IMR-90 (cell line): ENCODE measurements at regions not wholly inside any gene's neighbourhood (a gene's known extent, or its start where the extent isn't known, plus 50 kb on each side); places are given as distances from the start of the nearest gene placed in this dataset.

Experiments used
- CHD1 ChIP-seq: IDR thresholded peaks from 2 replicates; pipeline ENCODE4 v1.6.1; 2012; ENCODE audit warnings: low read depth, low read length, improper control_type of control experiment
- NFE2L2 ChIP-seq: fragments of 150-350 bp; IDR thresholded peaks from 2 replicates; pipeline ENCODE4 v1.6.1; 2016; ENCODE audit warnings: low read depth, mild to moderate bottlenecking, low read length
- SMC3 ChIP-seq: fragments of 150-350 bp; IDR thresholded peaks from 2 replicates; pipeline ENCODE4 v1.6.1; 2016; ENCODE audit warnings: low read depth, mild to moderate bottlenecking, antibody characterized with exemption, low read length, moderate library complexity
- USF2 ChIP-seq: fragments of 150-350 bp; IDR thresholded peaks from 2 replicates; pipeline ENCODE4 v1.6.1; 2017; ENCODE audit warnings: mild to moderate bottlenecking, antibody characterized with exemption, low read length, low read depth
- TF ChIP-seq, protein P1 (sequence below): conservative IDR thresholded peaks from 2 replicates; pipeline ENCODE4 v1.5.1; 2012; ENCODE audit warnings: mild to moderate bottlenecking, low read depth, low read length, improper control_type of control experiment

GRCh38 chr6:50905297-50905696 is 86.6 kb downstream of the TFAP2B start:
- TF ChIP-seq, protein P1, sequence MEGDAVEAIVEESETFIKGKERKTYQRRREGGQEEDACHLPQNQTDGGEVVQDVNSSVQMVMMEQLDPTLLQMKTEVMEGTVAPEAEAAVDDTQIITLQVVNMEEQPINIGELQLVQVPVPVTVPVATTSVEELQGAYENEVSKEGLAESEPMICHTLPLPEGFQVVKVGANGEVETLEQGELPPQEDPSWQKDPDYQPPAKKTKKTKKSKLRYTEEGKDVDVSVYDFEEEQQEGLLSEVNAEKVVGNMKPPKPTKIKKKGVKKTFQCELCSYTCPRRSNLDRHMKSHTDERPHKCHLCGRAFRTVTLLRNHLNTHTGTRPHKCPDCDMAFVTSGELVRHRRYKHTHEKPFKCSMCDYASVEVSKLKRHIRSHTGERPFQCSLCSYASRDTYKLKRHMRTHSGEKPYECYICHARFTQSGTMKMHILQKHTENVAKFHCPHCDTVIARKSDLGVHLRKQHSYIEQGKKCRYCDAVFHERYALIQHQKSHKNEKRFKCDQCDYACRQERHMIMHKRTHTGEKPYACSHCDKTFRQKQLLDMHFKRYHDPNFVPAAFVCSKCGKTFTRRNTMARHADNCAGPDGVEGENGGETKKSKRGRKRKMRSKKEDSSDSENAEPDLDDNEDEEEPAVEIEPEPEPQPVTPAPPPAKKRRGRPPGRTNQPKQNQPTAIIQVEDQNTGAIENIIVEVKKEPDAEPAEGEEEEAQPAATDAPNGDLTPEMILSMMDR = no peak
- TF ChIP-seq NFE2L2 (0 out of 2 replicates have a peak, but pooled peaks have one; percentile 22), USF2 (no peak), CHD1 (no peak), SMC3 (no peak)
